IMR-90 (cell line): ENCODE measurements at regions not wholly inside any gene's neighbourhood (a gene's known extent, or its start where the extent isn't known, plus 50 kb on each side); places are given as distances from the start of the nearest gene placed in this dataset.

Source experiments
- ATAC-seq: fragments of 200-7000 bp; cut with Tn5 transposase; 2 replicates; pipeline ENCODE4 v1.9.1; 2020; ENCODE audit warnings: low read depth, mild to moderate bottlenecking, moderate library complexity
- BruUV-seq: library from RNA; stranded (reverse); fragments of 400-500 nt; replicated peaks from 2 replicates; lab custom pipeline; 2021; lab: Mats Ljungman, UMichigan
- CTCF ChIA-PET: fragments of 300-600 bp; formaldehyde crosslinking; extraction: SDS; loops from one replicate; lab custom pipeline; 2021; ENCODE audit warnings: antibody characterized with exemption; lab: Yijun Ruan, JAX
- POLR2A ChIA-PET: fragments of 300-600 bp; sonication (Branson Sonifier 250); formaldehyde crosslinking; loops from one replicate; lab custom pipeline; 2022; ENCODE audit warnings: antibody characterized with exemption; ENCODE audit not compliant: unreplicated experiment; lab: Charles Lee
- DNase-seq: peaks from one replicate; pipeline ENCODE4 v3.0.0; 2013
- H2AFZ ChIP-seq: replicated peaks from 2 replicates; pipeline ENCODE3; 2013; ENCODE audit warnings: low read length, mild to moderate bottlenecking; ENCODE audit not compliant: poor library complexity
- H2AK5ac ChIP-seq: 2 replicates; pipeline ENCODE4 v1.6.1; 2013; ENCODE audit warnings: low read depth, low read length, inconsistent platforms
- H2AK9ac ChIP-seq: replicated peaks from 2 replicates; pipeline ENCODE3; 2013; ENCODE audit warnings: mild to moderate bottlenecking, low read depth, low read length, moderate library complexity; ENCODE audit not compliant: poor library complexity
- H2BK120ac ChIP-seq: 2 replicates; pipeline ENCODE4 v1.6.1; 2013; ENCODE audit warnings: low read depth, low read length, inconsistent platforms
- H2BK15ac ChIP-seq: 3 replicates; pipeline ENCODE4 v1.6.1; 2013; ENCODE audit warnings: low read depth, low read length, inconsistent platforms
- H2BK20ac ChIP-seq: 2 replicates; pipeline ENCODE4 v1.6.1; 2013; ENCODE audit warnings: low read depth, mild to moderate bottlenecking, inconsistent platforms, low read length, moderate library complexity
- H2BK5ac ChIP-seq: 2 replicates; pipeline ENCODE4 v1.6.1; 2013; ENCODE audit warnings: mild to moderate bottlenecking, low read depth, low read length, inconsistent platforms; ENCODE audit not compliant: poor library complexity, severe bottlenecking
- H3K14ac ChIP-seq: replicated peaks from 2 replicates; pipeline ENCODE4 v1.6.1; 2013; ENCODE audit warnings: low read depth, low read length, inconsistent platforms
- H3K18ac ChIP-seq: 2 replicates; pipeline ENCODE4 v1.6.1; 2013; ENCODE audit warnings: low read depth, low read length, control low read depth
- H3K23ac ChIP-seq: 2 replicates; pipeline ENCODE4 v1.6.1; 2013; ENCODE audit warnings: low read depth, low read length, inconsistent platforms
- H3K27ac ChIP-seq: 2 replicates; pipeline ENCODE4 v1.5.1; 2013; ENCODE audit warnings: mild to moderate bottlenecking, control low read depth, low read length; ENCODE audit not compliant: insufficient read depth
- H3K27me3 ChIP-seq: 2 replicates; pipeline ENCODE4 v1.6.1; 2013; ENCODE audit warnings: low read length; ENCODE audit not compliant: control insufficient read depth, insufficient read depth
- H3K36me3 ChIP-seq: 2 replicates; pipeline ENCODE4 v1.6.1; 2013; ENCODE audit warnings: low read length, mixed read lengths; ENCODE audit not compliant: control insufficient read depth, insufficient read depth
- H3K4ac ChIP-seq: 2 replicates; pipeline ENCODE4 v1.6.1; 2013; ENCODE audit warnings: low read depth, low read length, inconsistent platforms
- H3K4me1 ChIP-seq: 2 replicates; pipeline ENCODE4 v1.6.1; 2013; ENCODE audit warnings: low read length, mixed read lengths; ENCODE audit not compliant: control insufficient read depth, insufficient read depth
- H3K4me2 ChIP-seq: 2 replicates; pipeline ENCODE4 v1.6.1; 2013; ENCODE audit warnings: low read depth, mild to moderate bottlenecking, control low read depth, low read length, moderate library complexity
- H3K4me3 ChIP-seq: 2 replicates; pipeline ENCODE4 v1.5.1; 2013; ENCODE audit warnings: low read depth, mild to moderate bottlenecking, control low read depth, low read length, moderate library complexity; ENCODE audit not compliant: insufficient read depth
- H3K56ac ChIP-seq: 2 replicates; pipeline ENCODE4 v1.6.1; 2013; ENCODE audit warnings: low read length, inconsistent platforms; ENCODE audit not compliant: insufficient read depth; ENCODE audit errors: extremely low read depth
- H3K79me1 ChIP-seq, 2 experiments: 2 replicates each; pipeline ENCODE4 v1.6.1; 2013; ENCODE audit warnings: low read length in 2 of 2, inconsistent platforms in 1 of 2, low read depth in 1 of 2
- H3K9ac ChIP-seq: 2 replicates; pipeline ENCODE4 v1.6.1; 2013; ENCODE audit warnings: low read depth, low read length, control low read depth
- H3K9me1 ChIP-seq: 2 replicates; pipeline ENCODE4 v1.6.1; 2013; ENCODE audit warnings: low read length, inconsistent platforms; ENCODE audit not compliant: insufficient read depth
- H3K9me3 ChIP-seq: 2 replicates; pipeline ENCODE4 v1.6.1; 2013; ENCODE audit warnings: low read length; ENCODE audit not compliant: control insufficient read depth, insufficient read depth
- H4K20me1 ChIP-seq: 2 replicates; pipeline ENCODE4 v1.6.1; 2013; ENCODE audit warnings: low read length, inconsistent platforms; ENCODE audit not compliant: insufficient read depth
- H4K5ac ChIP-seq: 2 replicates; pipeline ENCODE4 v1.6.1; 2013; ENCODE audit warnings: mild to moderate bottlenecking, low read depth, low read length, control low read depth
- H4K8ac ChIP-seq, 2 experiments: 2 replicates each; pipeline ENCODE4 v1.6.1; 2013; ENCODE audit warnings: low read depth in 2 of 2, low read length in 2 of 2, control low read depth in 1 of 2, inconsistent platforms in 1 of 2
- H4K91ac ChIP-seq: 2 replicates; pipeline ENCODE4 v1.6.1; 2013; ENCODE audit warnings: low read depth, low read length, inconsistent platforms; ENCODE audit not compliant: insufficient read depth
- CEBPB ChIP-seq: IDR thresholded peaks from 2 replicates; pipeline ENCODE4 v1.6.1; 2012; ENCODE audit warnings: low read depth, low read length, improper control_type of control experiment
- CTCF ChIP-seq: conservative IDR thresholded peaks from 2 replicates; pipeline ENCODE4 v1.5.1; 2012; ENCODE audit warnings: mild to moderate bottlenecking, low read depth, low read length, improper control_type of control experiment
- FOS ChIP-seq: fragments of 150-350 bp; IDR thresholded peaks from 2 replicates; pipeline ENCODE4 v1.6.1; 2016; ENCODE audit warnings: low read depth, low read length
- MAFK ChIP-seq: IDR thresholded peaks from 2 replicates; pipeline ENCODE4 v1.6.1; 2012; ENCODE audit warnings: low read depth, low read length, improper control_type of control experiment
- MAZ ChIP-seq: IDR thresholded peaks from 2 replicates; pipeline ENCODE4 v1.6.1; 2012; ENCODE audit warnings: low read depth, mild to moderate bottlenecking, low read length, improper control_type of control experiment, moderate library complexity, borderline replicate concordance
- MXI1 ChIP-seq: IDR thresholded peaks from 2 replicates; pipeline ENCODE4 v1.6.1; 2012; ENCODE audit warnings: low read depth, mild to moderate bottlenecking, low read length, moderate library complexity, borderline replicate concordance
- RAD21 ChIP-seq: IDR thresholded peaks from 2 replicates; pipeline ENCODE4 v1.6.1; 2012; ENCODE audit warnings: low read length, improper control_type of control experiment
- RCOR1 ChIP-seq: IDR thresholded peaks from 2 replicates; pipeline ENCODE4 v1.6.1; 2012; ENCODE audit warnings: mild to moderate bottlenecking, low read length, improper control_type of control experiment; ENCODE audit not compliant: insufficient replicate concordance
- RFX5 ChIP-seq: IDR thresholded peaks from 2 replicates; pipeline ENCODE4 v1.8.0; 2012; ENCODE audit warnings: low read depth, mild to moderate bottlenecking, low read length, moderate library complexity
- dilution Hi-C: fragments of 300-500 bp; cut with HindIII; formaldehyde crosslinking; loops from one replicate; pipeline ENCODE4 v1.14.3; 2018; ENCODE audit warnings: low sequenced_read_pairs; ENCODE audit not compliant: unreplicated experiment
- in situ Hi-C: fragments of 300-500 bp; cut with MboI; formaldehyde crosslinking; loops from 3 replicates; pipeline ENCODE4 v1.14.3; 2019; ENCODE audit warnings: low sequenced_read_pairs, inconsistent platforms, mixed read lengths
- intact Hi-C: fragments of 100-400 bp; cut with micrococcal nuclease; formaldehyde crosslinking; loops from 2 replicates; pipeline ENCODE4 v1.10.0; 2022
- TF ChIP-seq, protein P1 (sequence below): fragments of 150-350 bp; IDR thresholded peaks from 2 replicates; pipeline ENCODE4 v1.6.1; 2017; ENCODE audit warnings: mild to moderate bottlenecking, antibody characterized with exemption, low read length, low read depth

GRCh38 chr18:44601447-44601846, 79.2 kb upstream of the SETBP1 start:
- Histone ChIP-seq H2BK20ac (no peak overlapping the region), H3K27ac (no peak overlapping the region), H4K8ac (no peak overlapping the region), H3K79me1 (no peaks in the 10 kb centered on the region), H3K4me1 (no peaks in the 10 kb centered on the region), H4K91ac (no peak overlapping the region), H3K36me3 (no peaks in the 10 kb centered on the region), H3K56ac (no peak overlapping the region), H3K4me3 (no peak overlapping the region), H3K27me3 (no peaks in the 10 kb centered on the region), H3K23ac (no peak overlapping the region), H4K20me1 (no peaks in the 10 kb centered on the region), H3K9me1 (no peaks in the 10 kb centered on the region), H3K4ac (no peak overlapping the region), H3K4me2 (no peak overlapping the region), H4K5ac (no peak overlapping the region), H2BK120ac (no peak overlapping the region), H3K9ac (no peak overlapping the region), H2BK5ac (no peak overlapping the region), H2AFZ (no peak overlapping the region), H3K9me3 (no peaks in the 10 kb centered on the region), H3K18ac (no peak overlapping the region), H2AK9ac (no peak overlapping the region), H2AK5ac (no peak overlapping the region), H3K14ac (no peak overlapping the region), H2BK15ac (no peak overlapping the region)
- DNase-seq (peak; percentile 41), ATAC-seq (no peak)
- no TSS peak for BruUV-seq
- intact Hi-C loops (no loop called here), in situ Hi-C loops (no loop called here), dilution Hi-C loops (no loop called here)
- ChIA-PET CTCF (no interaction called here), POLR2A (no interaction called here)
- TF ChIP-seq, protein P1, sequence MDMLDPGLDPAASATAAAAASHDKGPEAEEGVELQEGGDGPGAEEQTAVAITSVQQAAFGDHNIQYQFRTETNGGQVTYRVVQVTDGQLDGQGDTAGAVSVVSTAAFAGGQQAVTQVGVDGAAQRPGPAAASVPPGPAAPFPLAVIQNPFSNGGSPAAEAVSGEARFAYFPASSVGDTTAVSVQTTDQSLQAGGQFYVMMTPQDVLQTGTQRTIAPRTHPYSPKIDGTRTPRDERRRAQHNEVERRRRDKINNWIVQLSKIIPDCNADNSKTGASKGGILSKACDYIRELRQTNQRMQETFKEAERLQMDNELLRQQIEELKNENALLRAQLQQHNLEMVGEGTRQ: no peak
- TF ChIP-seq RAD21 (no peak), MXI1 (no peak), RCOR1 (no peak), MAFK (no peak), FOS (no peak), CEBPB (no peak), MAZ (no peak), CTCF (no peak), RFX5 (no peak)
